Fibroblast of villous mesenchyme (primary cell): ENCODE measurements at regions not wholly inside any gene's neighbourhood (a gene's known extent, or its start where the extent isn't known, plus 50 kb on each side); places are given as distances from the start of the nearest gene placed in this dataset.

Source experiments
- DNase-seq: peaks from one replicate; pipeline ENCODE4 v3.0.0-alpha.2; 2010; ENCODE audit warnings: low read depth
- H3K4me3 ChIP-seq: 2 replicates; pipeline ENCODE4 v1.5.1; 2011; ENCODE audit warnings: low read depth, mild to moderate bottlenecking, low read length
- TF ChIP-seq, protein P1 (sequence below): IDR thresholded peaks from 2 replicates; pipeline ENCODE4 v1.5.1; 2012; ENCODE audit warnings: low read depth, mild to moderate bottlenecking, low read length; ENCODE audit not compliant: insufficient read depth

DNA sequence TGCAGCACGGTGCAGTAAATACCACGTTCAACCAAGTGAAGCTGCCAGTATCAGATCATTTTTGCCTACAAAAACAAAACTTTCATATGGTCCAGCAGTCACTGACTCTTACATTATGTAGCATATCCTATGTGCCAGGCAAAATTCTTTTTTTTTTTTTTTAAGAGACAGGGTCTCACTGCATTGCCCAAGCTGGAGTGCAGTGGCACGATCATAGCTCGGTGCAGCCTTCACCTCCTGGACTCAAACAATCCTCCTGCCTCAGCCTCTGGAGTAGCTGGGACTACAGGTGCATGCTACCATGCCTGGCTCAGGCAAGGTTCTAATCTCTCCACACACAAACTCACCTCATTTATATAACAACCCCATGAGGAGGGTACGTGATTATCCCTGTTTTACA, 208.6 kb upstream of the JARID2 start:
- no peak overlapping the region for H3K4me3 ChIP-seq
- TF ChIP-seq, protein P1, sequence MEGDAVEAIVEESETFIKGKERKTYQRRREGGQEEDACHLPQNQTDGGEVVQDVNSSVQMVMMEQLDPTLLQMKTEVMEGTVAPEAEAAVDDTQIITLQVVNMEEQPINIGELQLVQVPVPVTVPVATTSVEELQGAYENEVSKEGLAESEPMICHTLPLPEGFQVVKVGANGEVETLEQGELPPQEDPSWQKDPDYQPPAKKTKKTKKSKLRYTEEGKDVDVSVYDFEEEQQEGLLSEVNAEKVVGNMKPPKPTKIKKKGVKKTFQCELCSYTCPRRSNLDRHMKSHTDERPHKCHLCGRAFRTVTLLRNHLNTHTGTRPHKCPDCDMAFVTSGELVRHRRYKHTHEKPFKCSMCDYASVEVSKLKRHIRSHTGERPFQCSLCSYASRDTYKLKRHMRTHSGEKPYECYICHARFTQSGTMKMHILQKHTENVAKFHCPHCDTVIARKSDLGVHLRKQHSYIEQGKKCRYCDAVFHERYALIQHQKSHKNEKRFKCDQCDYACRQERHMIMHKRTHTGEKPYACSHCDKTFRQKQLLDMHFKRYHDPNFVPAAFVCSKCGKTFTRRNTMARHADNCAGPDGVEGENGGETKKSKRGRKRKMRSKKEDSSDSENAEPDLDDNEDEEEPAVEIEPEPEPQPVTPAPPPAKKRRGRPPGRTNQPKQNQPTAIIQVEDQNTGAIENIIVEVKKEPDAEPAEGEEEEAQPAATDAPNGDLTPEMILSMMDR = no peak
- DNase-seq = no peak

DNA sequence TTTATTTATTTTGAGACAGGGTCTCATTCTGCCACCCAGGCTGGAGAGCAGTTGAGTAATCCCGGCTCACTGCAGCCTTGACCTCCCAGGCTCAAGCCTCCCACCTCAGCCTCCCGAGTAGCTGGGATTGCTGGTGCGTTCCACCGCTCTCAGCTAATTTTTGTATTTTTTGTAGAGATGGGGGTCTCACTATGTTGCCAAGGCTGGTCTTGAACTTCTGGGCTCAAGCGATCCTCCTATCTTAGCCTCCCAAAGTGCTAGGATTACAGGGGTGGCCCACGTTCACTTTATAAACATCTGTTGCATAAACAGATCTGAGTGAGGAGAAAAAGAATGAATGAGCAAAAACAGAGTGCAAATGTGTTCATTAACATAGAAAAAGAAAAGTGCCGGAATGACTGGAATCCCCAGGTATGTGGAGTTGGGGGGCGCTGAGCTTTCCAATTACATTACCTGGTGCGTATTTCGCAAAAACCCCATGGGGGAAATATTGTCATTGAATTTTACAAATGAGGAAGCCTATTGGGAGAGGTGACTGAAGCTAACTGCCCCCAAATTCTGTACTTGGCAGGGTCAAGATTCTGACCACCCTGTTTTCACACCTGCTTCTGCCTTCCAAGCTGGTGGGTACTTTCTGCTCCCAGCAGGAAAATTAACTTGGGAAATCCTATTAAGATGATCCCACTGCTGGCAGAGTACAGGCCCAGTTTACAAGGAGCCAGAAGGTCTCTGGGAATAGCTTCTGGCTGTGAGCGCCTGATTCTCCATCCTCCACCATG, 207.7 kb upstream of the JARID2 start:
- TF ChIP-seq, protein P1 = no peak
- no peak for DNase-seq
- H3K4me3 ChIP-seq = no peak overlapping the region

DNA sequence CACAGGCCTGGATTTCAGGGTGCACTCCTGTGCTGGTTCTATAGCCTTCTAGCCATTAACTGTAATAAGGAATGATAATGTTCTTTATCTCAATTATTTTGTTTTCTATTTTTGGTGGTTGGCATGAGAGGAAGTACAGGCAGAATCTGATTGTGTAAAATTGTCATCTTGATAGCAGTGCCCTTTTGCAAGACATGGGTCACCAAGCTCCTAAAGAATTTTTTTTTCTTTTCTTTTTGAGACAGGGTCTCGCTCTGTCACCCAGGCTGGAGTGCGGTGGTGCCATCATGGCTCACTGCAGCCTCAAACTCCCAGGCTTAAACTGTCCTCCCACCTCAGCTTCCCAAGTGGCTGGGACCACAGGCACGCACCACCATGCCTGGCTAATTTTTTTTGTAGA, 206.7 kb upstream of the JARID2 start:
- no peak for DNase-seq
- TF ChIP-seq, protein P1 = no peak
- no peak overlapping the region for H3K4me3 ChIP-seq

DNA sequence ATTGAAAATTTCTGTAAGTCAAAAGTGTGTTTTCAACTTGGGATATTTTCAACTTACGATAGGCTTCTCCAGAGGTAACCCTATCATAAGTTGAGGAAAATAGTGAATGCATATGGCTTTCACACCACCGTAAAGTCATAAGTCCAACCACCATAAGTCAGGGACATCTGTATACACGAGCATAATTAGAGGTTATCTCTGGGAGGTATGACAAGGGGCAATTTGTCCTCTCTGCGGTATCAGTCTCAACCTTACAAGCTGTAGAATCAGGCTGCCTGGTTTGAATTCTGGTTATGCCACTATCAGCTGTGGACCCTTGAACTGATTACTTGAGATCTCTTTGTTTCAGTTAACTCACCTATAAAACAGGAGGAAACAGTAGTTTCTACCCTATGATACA, 202.9 kb upstream of the JARID2 start:
- TF ChIP-seq, protein P1 = no peak
- no peak overlapping the region for H3K4me3 ChIP-seq
- no peak for DNase-seq

DNA sequence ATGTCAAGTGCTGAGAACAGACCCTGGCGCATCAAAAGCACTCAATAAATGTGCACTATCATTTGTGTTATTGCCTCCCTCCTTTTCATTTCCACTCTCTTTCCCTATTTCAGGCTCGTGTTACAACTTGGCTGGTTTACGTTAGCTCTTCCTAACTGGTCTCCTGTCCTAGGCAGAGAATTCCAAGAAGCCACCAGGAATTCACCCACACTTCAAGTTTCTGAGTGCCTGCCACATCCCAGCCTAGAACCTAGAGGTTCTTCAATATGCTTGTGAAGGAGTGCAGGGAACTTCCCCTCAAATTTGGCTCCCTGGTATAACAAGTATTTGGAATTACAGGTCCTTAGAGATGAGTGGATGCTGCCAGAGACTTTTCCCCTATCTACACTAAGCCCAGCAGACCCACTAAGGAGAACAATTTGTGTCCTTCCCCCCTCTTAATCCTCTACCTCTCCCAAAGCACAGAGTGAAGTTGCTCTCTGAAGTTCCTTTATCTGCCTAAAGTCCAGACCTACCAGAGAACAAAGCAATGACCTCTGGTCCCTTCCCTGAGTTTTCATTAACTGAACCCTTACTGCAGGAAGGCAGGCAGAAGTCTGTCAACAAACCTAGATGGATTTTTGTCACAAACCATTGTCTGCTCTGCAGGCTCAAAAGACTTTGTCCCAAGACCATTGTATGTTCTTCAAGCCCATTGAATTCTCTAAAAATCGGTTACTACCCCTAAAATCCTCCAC, 201.6 kb upstream of the JARID2 start:
- no peak overlapping the region for H3K4me3 ChIP-seq
- DNase-seq = no peak
- TF ChIP-seq, protein P1 = no peak

DNA sequence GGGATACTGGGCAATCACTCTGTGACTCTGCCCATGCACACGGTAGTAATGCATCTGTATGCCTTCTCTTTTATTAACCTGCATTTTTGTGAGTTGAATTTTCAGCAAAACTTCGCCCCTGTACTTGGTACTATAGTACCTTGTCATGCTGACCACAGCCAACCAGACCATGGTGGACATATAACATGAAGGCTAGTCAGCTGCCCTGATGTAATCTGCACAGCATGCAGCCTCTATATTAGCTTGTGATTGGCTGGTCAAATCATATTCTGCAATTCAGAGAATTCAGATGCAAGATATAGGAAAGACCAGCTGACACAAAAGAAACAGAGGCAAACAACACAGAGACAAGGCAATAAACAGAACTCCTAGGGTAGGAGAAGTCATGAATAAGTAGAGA, 200.9 kb upstream of the JARID2 start:
- DNase-seq = no peak
- H3K4me3 ChIP-seq = no peak overlapping the region
- TF ChIP-seq, protein P1 = no peak
